Esophagus squamous epithelium (tissue), 4 donors: ENCODE measurements at regions not wholly inside any gene's neighbourhood (a gene's known extent, or its start where the extent isn't known, plus 50 kb on each side); places are given as distances from the start of the nearest gene placed in this dataset.

Source experiments
- POLR2A ChIP-seq, 4 donors: fragments of 450-650 bp; IDR thresholded peaks; one replicate each; pipeline ENCODE4 v1.6.1; 2017; ENCODE audit warnings: antibody characterized with exemption in 4 of 4, mild to moderate bottlenecking in 4 of 4, moderate library complexity in 3 of 4
- TF ChIP-seq, protein P1 (sequence below), 6 experiments: fragments of 450-650 bp in 4 of 6; fragments of 200-600 bp in 2 of 6; sonication (generic) in 2 of 6; IDR thresholded peaks; one replicate each; pipeline ENCODE4 v1.5.1; 2016 to 2019; ENCODE audit warnings: antibody characterized with exemption in 6 of 6, mild to moderate bottlenecking in 4 of 6, moderate library complexity in 4 of 6

DNA sequence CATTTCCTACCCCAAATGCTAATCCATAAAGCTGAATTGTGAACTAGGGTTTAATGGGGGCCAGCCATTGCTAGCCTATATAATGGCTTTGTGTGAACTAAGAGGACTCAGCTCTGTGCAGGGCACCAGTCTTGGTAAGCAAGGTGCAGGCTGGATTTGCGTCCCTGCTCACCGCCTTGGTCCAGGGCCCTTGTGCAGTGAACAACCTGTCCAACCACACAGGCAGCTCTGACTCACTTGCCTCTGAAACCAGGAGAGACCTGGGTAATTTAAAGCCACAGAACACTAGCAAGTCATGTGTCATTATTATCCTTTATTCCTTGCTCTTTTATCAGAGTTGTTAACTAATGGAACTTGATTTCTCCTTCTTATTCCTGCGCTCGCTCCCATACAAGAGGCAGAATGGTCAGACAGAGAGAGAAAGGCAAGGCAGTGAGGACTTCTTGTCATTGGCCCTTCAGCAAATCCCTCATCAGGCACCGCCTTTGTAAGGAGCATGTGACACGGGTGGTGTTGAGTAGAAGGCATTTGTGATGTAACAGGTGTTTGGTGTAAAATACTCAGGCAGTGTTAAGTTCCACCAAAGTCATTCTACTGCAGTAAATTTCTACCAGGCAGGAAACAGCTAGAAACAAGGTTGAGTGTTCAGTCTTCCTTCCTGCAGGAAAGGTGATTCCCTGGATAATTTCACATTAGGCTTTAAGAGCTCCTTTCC lies 67.3 kb upstream of the OLIG2 start:
- TF ChIP-seq, protein P1, sequence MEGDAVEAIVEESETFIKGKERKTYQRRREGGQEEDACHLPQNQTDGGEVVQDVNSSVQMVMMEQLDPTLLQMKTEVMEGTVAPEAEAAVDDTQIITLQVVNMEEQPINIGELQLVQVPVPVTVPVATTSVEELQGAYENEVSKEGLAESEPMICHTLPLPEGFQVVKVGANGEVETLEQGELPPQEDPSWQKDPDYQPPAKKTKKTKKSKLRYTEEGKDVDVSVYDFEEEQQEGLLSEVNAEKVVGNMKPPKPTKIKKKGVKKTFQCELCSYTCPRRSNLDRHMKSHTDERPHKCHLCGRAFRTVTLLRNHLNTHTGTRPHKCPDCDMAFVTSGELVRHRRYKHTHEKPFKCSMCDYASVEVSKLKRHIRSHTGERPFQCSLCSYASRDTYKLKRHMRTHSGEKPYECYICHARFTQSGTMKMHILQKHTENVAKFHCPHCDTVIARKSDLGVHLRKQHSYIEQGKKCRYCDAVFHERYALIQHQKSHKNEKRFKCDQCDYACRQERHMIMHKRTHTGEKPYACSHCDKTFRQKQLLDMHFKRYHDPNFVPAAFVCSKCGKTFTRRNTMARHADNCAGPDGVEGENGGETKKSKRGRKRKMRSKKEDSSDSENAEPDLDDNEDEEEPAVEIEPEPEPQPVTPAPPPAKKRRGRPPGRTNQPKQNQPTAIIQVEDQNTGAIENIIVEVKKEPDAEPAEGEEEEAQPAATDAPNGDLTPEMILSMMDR (IDR thresholded peaks at IDR 0.05) = no peak
- TF ChIP-seq POLR2A (IDR thresholded peaks at IDR 0.05) = no peak
